C4-2B (cell line): ENCODE measurements at regions not wholly inside any gene's neighbourhood (a gene's known extent, or its start where the extent isn't known, plus 50 kb on each side); places are given as distances from the start of the nearest gene placed in this dataset.

Source experiments
- ZFX ChIP-seq: fragments of 450-650 bp; IDR thresholded peaks from 2 replicates; pipeline ENCODE4 v1.6.1; 2017
- TF ChIP-seq, protein P1 (sequence below): fragments of 450-650 bp; conservative IDR thresholded peaks from 2 replicates; pipeline ENCODE4 v1.5.1; 2017; ENCODE audit warnings: mild to moderate bottlenecking

- TF ChIP-seq, protein P1, sequence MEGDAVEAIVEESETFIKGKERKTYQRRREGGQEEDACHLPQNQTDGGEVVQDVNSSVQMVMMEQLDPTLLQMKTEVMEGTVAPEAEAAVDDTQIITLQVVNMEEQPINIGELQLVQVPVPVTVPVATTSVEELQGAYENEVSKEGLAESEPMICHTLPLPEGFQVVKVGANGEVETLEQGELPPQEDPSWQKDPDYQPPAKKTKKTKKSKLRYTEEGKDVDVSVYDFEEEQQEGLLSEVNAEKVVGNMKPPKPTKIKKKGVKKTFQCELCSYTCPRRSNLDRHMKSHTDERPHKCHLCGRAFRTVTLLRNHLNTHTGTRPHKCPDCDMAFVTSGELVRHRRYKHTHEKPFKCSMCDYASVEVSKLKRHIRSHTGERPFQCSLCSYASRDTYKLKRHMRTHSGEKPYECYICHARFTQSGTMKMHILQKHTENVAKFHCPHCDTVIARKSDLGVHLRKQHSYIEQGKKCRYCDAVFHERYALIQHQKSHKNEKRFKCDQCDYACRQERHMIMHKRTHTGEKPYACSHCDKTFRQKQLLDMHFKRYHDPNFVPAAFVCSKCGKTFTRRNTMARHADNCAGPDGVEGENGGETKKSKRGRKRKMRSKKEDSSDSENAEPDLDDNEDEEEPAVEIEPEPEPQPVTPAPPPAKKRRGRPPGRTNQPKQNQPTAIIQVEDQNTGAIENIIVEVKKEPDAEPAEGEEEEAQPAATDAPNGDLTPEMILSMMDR, result no peak
- TF ChIP-seq ZFX, result no peak
These were observed 173.5 kb downstream of the ZIC1 start for GRCh38 chr3:147582642-147583041.
